Astrocyte (in vitro differentiated cells and primary cell): ENCODE measurements at regions not wholly inside any gene's neighbourhood (a gene's known extent, or its start where the extent isn't known, plus 50 kb on each side); places are given as distances from the start of the nearest gene placed in this dataset.

Experiments used
- DNase-seq: peaks from one replicate; pipeline ENCODE4 v3.0.0-alpha.2; 2010; ENCODE audit warnings: low read depth
- FAIRE-seq: peaks from 2 replicates; lab custom pipeline; 2011; peaks lifted over from hg19 to GRCh38; lab: Jason Lieb, UNC
- H2AFZ ChIP-seq: 2 replicates; pipeline ENCODE4 v1.6.0; 2012; ENCODE audit warnings: low read depth, low read length, inconsistent platforms
- H3K27ac ChIP-seq: 2 replicates; pipeline ENCODE4 v1.5.1; 2011; ENCODE audit warnings: low read depth, low read length, inconsistent platforms
- H3K27me3 ChIP-seq: 2 replicates; pipeline ENCODE4 v1.6.0; 2011; ENCODE audit warnings: low read length, inconsistent platforms; ENCODE audit not compliant: insufficient read depth
- H3K36me3 ChIP-seq: 2 replicates; pipeline ENCODE4 v1.5.1; 2011; ENCODE audit warnings: low read length, inconsistent platforms; ENCODE audit not compliant: insufficient read depth
- H3K4me1 ChIP-seq: 2 replicates; pipeline ENCODE4 v1.5.1; 2011; ENCODE audit warnings: low read length, inconsistent platforms; ENCODE audit not compliant: insufficient read depth
- H3K4me2 ChIP-seq: 2 replicates; pipeline ENCODE4 v1.6.0; 2012; ENCODE audit warnings: low read length, inconsistent platforms
- H3K4me3 ChIP-seq: 2 replicates; pipeline ENCODE4 v1.5.1; 2011; ENCODE audit warnings: low read depth, mild to moderate bottlenecking, low read length, inconsistent platforms; ENCODE audit not compliant: insufficient read depth
- H3K79me2 ChIP-seq: 2 replicates; pipeline ENCODE4 v1.6.0; 2012; ENCODE audit warnings: mild to moderate bottlenecking, low read length, inconsistent platforms; ENCODE audit not compliant: insufficient read depth
- H3K9ac ChIP-seq: 2 replicates; pipeline ENCODE4 v1.6.0; 2012; ENCODE audit warnings: mild to moderate bottlenecking, low read length, inconsistent platforms
- H3K9me3 ChIP-seq: 2 replicates; pipeline ENCODE4 v1.5.1; 2012; ENCODE audit warnings: low read depth, mild to moderate bottlenecking, low read length, inconsistent platforms; ENCODE audit not compliant: insufficient read depth
- H4K20me1 ChIP-seq: 2 replicates; pipeline ENCODE4 v1.6.0; 2012; ENCODE audit warnings: low read length, inconsistent platforms; ENCODE audit not compliant: insufficient read depth
- H3K27ac Mint-ChIP-seq: one replicate; pipeline ENCODE4 v1.8.0; 2021; ENCODE audit warnings: mild to moderate bottlenecking, mixed read lengths; ENCODE audit not compliant: unreplicated experiment
- H3K27me3 Mint-ChIP-seq: one replicate; pipeline ENCODE4 v1.8.0; 2021; ENCODE audit warnings: low read depth, mixed read lengths; ENCODE audit not compliant: unreplicated experiment
- H3K36me3 Mint-ChIP-seq: one replicate; pipeline ENCODE4 v1.8.0; 2021; ENCODE audit warnings: low read depth, mixed read lengths; ENCODE audit not compliant: unreplicated experiment
- H3K4me1 Mint-ChIP-seq: one replicate; pipeline ENCODE4 v1.8.0; 2021; ENCODE audit warnings: low read depth, mixed read lengths; ENCODE audit not compliant: unreplicated experiment
- H3K4me3 Mint-ChIP-seq: one replicate; pipeline ENCODE4 v1.8.0; 2021; ENCODE audit warnings: mild to moderate bottlenecking, moderate library complexity, mixed read lengths; ENCODE audit not compliant: unreplicated experiment
- H3K9me3 Mint-ChIP-seq: one replicate; pipeline ENCODE4 v1.8.0; 2021; ENCODE audit warnings: mild to moderate bottlenecking, mixed read lengths; ENCODE audit not compliant: unreplicated experiment
- EZH2 ChIP-seq: IDR thresholded peaks from 2 replicates; pipeline ENCODE4 v1.6.1; 2012; ENCODE audit warnings: mild to moderate bottlenecking, low read length, inconsistent platforms; ENCODE audit not compliant: insufficient read depth
- TF ChIP-seq, protein P1 (sequence below): IDR thresholded peaks from 2 replicates; pipeline ENCODE4 v1.5.1; 2011; ENCODE audit warnings: low read depth, mild to moderate bottlenecking, inconsistent platforms, low read length, moderate library complexity; ENCODE audit not compliant: insufficient read depth

DNA sequence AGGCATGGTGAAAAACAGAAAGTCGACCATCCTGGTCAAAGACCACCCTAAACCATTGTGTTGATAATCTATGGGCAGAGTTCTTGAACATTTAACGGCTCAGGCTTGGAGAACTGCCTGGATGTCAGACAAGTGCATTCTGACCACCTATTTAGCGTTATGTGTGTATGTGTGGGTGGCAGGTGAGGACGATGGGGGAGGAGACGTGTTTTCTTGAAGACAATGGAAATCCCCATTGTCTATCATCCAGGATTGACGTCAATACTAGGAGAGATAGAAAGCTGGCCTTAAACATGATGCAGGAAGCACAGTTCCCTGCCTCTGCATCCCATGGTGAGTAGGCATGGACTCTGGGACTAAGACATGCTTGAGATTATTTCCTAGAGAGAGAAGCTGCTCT, 157.4 kb upstream of the MAF start:
- Histone ChIP-seq H3K4me3 (no peak overlapping the region), H3K9ac (no peak overlapping the region), H3K27ac (no peak overlapping the region), H2AFZ (no peak overlapping the region), H3K27me3 (no peaks in the 10 kb centered on the region), H3K79me2 (no peaks in the 10 kb centered on the region), H3K9me3 (no peaks in the 10 kb centered on the region), H3K4me2 (no peak overlapping the region), H3K4me1 (no peaks in the 10 kb centered on the region), H4K20me1 (no peaks in the 10 kb centered on the region), H3K36me3 (no peaks in the 10 kb centered on the region)
- no peak overlapping the region for H3K27ac Mint-ChIP-seq
- no peak for TF ChIP-seq EZH2
- TF ChIP-seq, protein P1, sequence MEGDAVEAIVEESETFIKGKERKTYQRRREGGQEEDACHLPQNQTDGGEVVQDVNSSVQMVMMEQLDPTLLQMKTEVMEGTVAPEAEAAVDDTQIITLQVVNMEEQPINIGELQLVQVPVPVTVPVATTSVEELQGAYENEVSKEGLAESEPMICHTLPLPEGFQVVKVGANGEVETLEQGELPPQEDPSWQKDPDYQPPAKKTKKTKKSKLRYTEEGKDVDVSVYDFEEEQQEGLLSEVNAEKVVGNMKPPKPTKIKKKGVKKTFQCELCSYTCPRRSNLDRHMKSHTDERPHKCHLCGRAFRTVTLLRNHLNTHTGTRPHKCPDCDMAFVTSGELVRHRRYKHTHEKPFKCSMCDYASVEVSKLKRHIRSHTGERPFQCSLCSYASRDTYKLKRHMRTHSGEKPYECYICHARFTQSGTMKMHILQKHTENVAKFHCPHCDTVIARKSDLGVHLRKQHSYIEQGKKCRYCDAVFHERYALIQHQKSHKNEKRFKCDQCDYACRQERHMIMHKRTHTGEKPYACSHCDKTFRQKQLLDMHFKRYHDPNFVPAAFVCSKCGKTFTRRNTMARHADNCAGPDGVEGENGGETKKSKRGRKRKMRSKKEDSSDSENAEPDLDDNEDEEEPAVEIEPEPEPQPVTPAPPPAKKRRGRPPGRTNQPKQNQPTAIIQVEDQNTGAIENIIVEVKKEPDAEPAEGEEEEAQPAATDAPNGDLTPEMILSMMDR, result no peak
- no peak for DNase-seq
- no peaks in the 10 kb centered on the region for H3K27me3 Mint-ChIP-seq
- no peak overlapping the region for H3K4me3 Mint-ChIP-seq
- peaks cover 49% of the 10 kb centered on the region for H3K4me1 Mint-ChIP-seq
- H3K9me3 Mint-ChIP-seq, result no peaks in the 10 kb centered on the region
- no peaks in the 10 kb centered on the region for H3K36me3 Mint-ChIP-seq
- FAIRE-seq, result no peak

DNA sequence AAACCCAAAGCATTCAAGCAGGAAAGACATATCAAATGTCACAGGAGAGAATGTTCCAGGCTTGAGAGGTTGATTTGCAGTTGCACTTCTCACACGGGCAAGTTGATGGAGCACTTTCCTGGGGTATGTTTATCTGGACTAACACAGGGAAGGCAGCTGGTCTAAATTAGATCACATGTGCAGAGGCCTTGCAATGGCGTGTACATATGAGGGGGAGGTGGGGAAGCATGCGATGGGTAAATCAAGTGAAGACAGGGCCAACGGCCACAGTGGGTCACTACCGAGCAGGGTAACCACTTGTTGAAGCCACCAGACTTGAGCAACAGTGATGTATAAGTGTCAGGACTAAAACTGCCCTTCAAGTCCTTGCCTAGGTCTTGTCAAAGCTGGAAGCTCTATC, 156.6 kb upstream of the MAF start:
- H3K9me3 Mint-ChIP-seq, result no peaks in the 10 kb centered on the region
- Histone ChIP-seq H3K4me1 (no peaks in the 10 kb centered on the region), H3K9me3 (no peaks in the 10 kb centered on the region), H3K79me2 (no peaks in the 10 kb centered on the region), H3K4me2 (no peak overlapping the region), H2AFZ (no peak overlapping the region), H3K4me3 (no peak overlapping the region), H3K36me3 (no peaks in the 10 kb centered on the region), H3K27ac (no peak overlapping the region), H4K20me1 (no peaks in the 10 kb centered on the region), H3K27me3 (no peaks in the 10 kb centered on the region), H3K9ac (no peak overlapping the region)
- H3K4me3 Mint-ChIP-seq, result no peak overlapping the region
- FAIRE-seq (no peak), DNase-seq (no peak)
- H3K36me3 Mint-ChIP-seq, result no peaks in the 10 kb centered on the region
- TF ChIP-seq EZH2, result no peak
- TF ChIP-seq, protein P1, result no peak
- H3K4me1 Mint-ChIP-seq, result peaks cover 51% of the 10 kb centered on the region
- no peaks in the 10 kb centered on the region for H3K27me3 Mint-ChIP-seq
- H3K27ac Mint-ChIP-seq, result peak overlapping the region; percentile 48

- no peaks in the 10 kb centered on the region for H3K9me3 Mint-ChIP-seq
- Histone ChIP-seq H3K36me3 (no peaks in the 10 kb centered on the region), H3K4me2 (no peak overlapping the region), H3K79me2 (no peaks in the 10 kb centered on the region), H3K4me3 (no peak overlapping the region), H3K9ac (no peak overlapping the region), H3K27me3 (no peaks in the 10 kb centered on the region), H3K4me1 (no peaks in the 10 kb centered on the region), H2AFZ (no peak overlapping the region), H4K20me1 (no peaks in the 10 kb centered on the region), H3K27ac (no peak overlapping the region), H3K9me3 (no peaks in the 10 kb centered on the region)
- H3K4me1 Mint-ChIP-seq, result peaks cover 51% of the 10 kb centered on the region
- no peaks in the 10 kb centered on the region for H3K36me3 Mint-ChIP-seq
- no peak overlapping the region for H3K4me3 Mint-ChIP-seq
- peak overlapping the region; percentile 48 for H3K27ac Mint-ChIP-seq
- no peak for TF ChIP-seq EZH2
- TF ChIP-seq, protein P1, result no peak
- DNase-seq (no peak), FAIRE-seq (no peak)
- no peaks in the 10 kb centered on the region for H3K27me3 Mint-ChIP-seq
Observed at GRCh38 chr16:79756571-79756970, 156.0 kb upstream of the MAF start.
